Upper lobe of left lung (tissue), 6 donors: ENCODE measurements at regions not wholly inside any gene's neighbourhood (a gene's known extent, or its start where the extent isn't known, plus 50 kb on each side); places are given as distances from the start of the nearest gene placed in this dataset.

Experiments
- ATAC-seq, 2 donors: fragments of 200-7000 bp; cut with Tn5 transposase; one replicate each; pipeline ENCODE4 v1.9.1; 2022; ENCODE audit warnings: mild to moderate bottlenecking in 2 of 2, moderate library complexity in 2 of 2; ENCODE audit not compliant: low FRiP score in 2 of 2
- DNase-seq, 2 donors: peaks; one replicate each; pipeline ENCODE4 v3.0.0-alpha.2; 2019 to 2020
- H3K27ac ChIP-seq, 4 donors: fragments of 200-600 bp; sonication (generic); one replicate each; pipeline ENCODE4 v1.5.1; 2016 to 2019
- H3K27me3 ChIP-seq, 4 donors: fragments of 200-600 bp; sonication (generic); one replicate each; pipeline ENCODE4 v1.5.1; 2017 to 2019
- H3K36me3 ChIP-seq, 4 donors: fragments of 200-600 bp; sonication (generic); one replicate each; pipeline ENCODE4 v1.5.1; 2016 to 2019
- H3K4me1 ChIP-seq, 4 donors: fragments of 200-600 bp; sonication (generic); one replicate each; pipeline ENCODE4 v1.5.1; 2018 to 2019
- H3K4me3 ChIP-seq, 4 donors: fragments of 200-600 bp; sonication (generic); one replicate each; pipeline ENCODE4 v1.5.1; 2017 to 2019; ENCODE audit warnings: mild to moderate bottlenecking in 2 of 4, moderate library complexity in 1 of 4
- H3K9me3 ChIP-seq, 4 donors: fragments of 200-600 bp; sonication (generic); one replicate each; pipeline ENCODE4 v1.5.1; 2018 to 2019
- CTCF ChIP-seq, 6 experiments: fragments of 450-650 bp in 4 of 6; fragments of 200-600 bp in 2 of 6; sonication (generic) in 2 of 6; IDR thresholded peaks; one replicate each; pipeline ENCODE4 v1.5.1; 2016 to 2019; ENCODE audit warnings: antibody characterized with exemption in 6 of 6
- EP300 ChIP-seq, 4 donors: sonication (generic); formaldehyde crosslinking; IDR thresholded peaks; one replicate each; pipeline ENCODE4 v1.5.1; 2017; ENCODE audit warnings: antibody characterized with exemption in 4 of 4, control low read depth in 2 of 4
- POLR2A ChIP-seq, 4 donors: fragments of 450-650 bp; IDR thresholded peaks; one replicate each; pipeline ENCODE4 v1.5.1; 2016 to 2017; ENCODE audit warnings: antibody characterized with exemption in 4 of 4, mild to moderate bottlenecking in 2 of 4
- POLR2AphosphoS5 ChIP-seq, 2 donors: sonication (generic); formaldehyde crosslinking; IDR thresholded peaks; one replicate each; pipeline ENCODE4 v1.5.1; 2017; ENCODE audit warnings: antibody characterized with exemption in 2 of 2
- WGBS, 2 donors: methylation state at CpG; one replicate each; pipeline ENCODE4 v1.1.5; 2017 to 2018; 5-methylcytosine and 5-hydroxymethylcytosine counted together
- donor health status: DM: no; HTN: no; CAD: no; lungs with moderate emphysema.
- donor health status: DM: no; HTN: yes; CAD: no; lungs with severe emphysema.

DNA sequence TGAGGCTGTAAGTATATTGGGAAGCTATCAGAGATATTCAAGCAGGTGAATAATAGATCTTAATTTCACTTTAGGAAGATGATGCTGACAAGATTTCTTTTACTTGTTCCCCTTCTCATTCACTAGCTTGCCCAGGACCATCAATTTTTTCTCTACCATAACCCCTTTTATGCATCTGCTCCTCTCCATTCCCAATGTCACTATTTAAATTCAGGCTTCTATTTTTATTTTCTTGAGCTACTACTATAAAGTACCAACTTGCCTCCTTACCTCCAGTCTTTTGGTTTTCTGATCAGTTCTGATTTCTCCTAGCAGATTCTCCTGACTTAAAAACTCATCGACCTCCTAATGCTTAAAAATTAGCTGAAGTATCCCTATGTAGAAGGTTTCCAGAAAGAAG, 97.7 kb upstream of the SMIM30 start:
- no peak for ATAC-seq

DNA sequence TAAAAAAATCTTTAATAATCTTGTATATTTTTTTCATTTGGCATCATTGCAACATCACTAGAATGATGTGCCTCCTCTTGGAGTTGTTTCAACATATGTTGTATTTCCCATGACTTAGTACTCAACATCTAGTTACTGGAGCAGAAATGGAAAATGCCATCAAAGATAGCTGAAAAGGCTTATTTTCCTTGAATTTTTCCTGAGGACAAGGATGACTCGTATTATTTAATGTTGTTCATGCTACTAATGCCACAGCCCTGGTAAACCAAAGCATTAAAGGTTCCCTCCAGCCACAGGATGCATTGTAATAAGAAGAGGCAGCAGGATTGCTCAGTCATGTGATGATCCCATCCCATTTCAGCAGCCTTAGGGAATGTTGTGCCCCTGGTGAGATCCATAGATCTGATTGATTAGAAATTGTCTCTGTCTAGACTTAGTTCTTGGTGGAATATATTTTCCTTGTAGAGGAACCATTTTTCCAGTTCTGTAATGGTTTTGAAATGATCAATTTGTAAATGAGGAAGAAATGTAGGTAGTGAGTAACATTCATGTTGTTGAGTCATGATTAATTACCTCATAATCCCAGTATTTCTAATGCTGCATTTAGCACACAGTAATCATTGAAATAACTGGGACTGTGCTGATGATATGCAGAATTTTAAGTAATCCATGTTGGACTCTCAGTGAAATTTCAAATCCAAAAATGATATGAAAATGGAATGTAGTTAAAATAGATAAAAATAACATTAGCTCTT, 91.3 kb upstream of the SMIM30 start:
- Histone ChIP-seq H3K9me3 (no peaks in the 10 kb centered on the region), H3K4me1 (no peaks in the 10 kb centered on the region), H3K27ac (no peak overlapping the region), H3K36me3 (no peaks in the 10 kb centered on the region), H3K4me3 (no peak overlapping the region), H3K27me3 (no peaks in the 10 kb centered on the region)
- WGBS, 2 donors, result 70 to 90% methylated on average over 1 of the region's 1 CpG
- no peak for TF ChIP-seq POLR2A (IDR thresholded peaks at IDR 0.05)
- no peak for TF ChIP-seq POLR2AphosphoS5 (IDR thresholded peaks at IDR 0.05)
- no peak for TF ChIP-seq EP300 (IDR thresholded peaks at IDR 0.05)
- no peak for TF ChIP-seq CTCF (IDR thresholded peaks at IDR 0.05)
- no peak for ATAC-seq
- no peak for DNase-seq

More for the DNA sequence above, 97.7 kb upstream of the SMIM30 start:
- Histone ChIP-seq H3K4me1 (no peaks in the 10 kb centered on the region), H3K27me3 (no peaks in the 10 kb centered on the region), H3K4me3 (no peak overlapping the region), H3K9me3 (no peaks in the 10 kb centered on the region), H3K27ac (no peak overlapping the region), H3K36me3 (no peaks in the 10 kb centered on the region)
- no peak for TF ChIP-seq CTCF (IDR thresholded peaks at IDR 0.05)
- TF ChIP-seq POLR2AphosphoS5 (IDR thresholded peaks at IDR 0.05), result no peak
- TF ChIP-seq EP300 (IDR thresholded peaks at IDR 0.05), result no peak
- no peak for TF ChIP-seq POLR2A (IDR thresholded peaks at IDR 0.05)
- DNase-seq, result no peak
- WGBS, 2 donors, result 61 to 74% methylated on average over 1 of the region's 1 CpG

- Histone ChIP-seq H3K4me1 (no peaks in the 10 kb centered on the region), H3K9me3 (no peaks in the 10 kb centered on the region), H3K4me3 (no peak overlapping the region), H3K36me3 (no peaks in the 10 kb centered on the region), H3K27me3 (no peaks in the 10 kb centered on the region), H3K27ac (no peak overlapping the region)
- no peak for TF ChIP-seq POLR2A (IDR thresholded peaks at IDR 0.05)
- TF ChIP-seq EP300 (IDR thresholded peaks at IDR 0.05), result no peak
- no peak for TF ChIP-seq CTCF (IDR thresholded peaks at IDR 0.05)
- TF ChIP-seq POLR2AphosphoS5 (IDR thresholded peaks at IDR 0.05), result no peak
- DNase-seq (no peak), ATAC-seq (no peak)
- 81 to 83% methylated on average over 2 of the region's 2 CpGs for WGBS, 2 donors
Measured at GRCh38 chr7:113207931-113208330, 89.6 kb upstream of the SMIM30 start.

GRCh38 chr7:113207441-113207840, 89.1 kb upstream of the SMIM30 start:
- ATAC-seq (no peak), DNase-seq (no peak)
- TF ChIP-seq EP300 (IDR thresholded peaks at IDR 0.05) (no peak), POLR2AphosphoS5 (IDR thresholded peaks at IDR 0.05) (no peak), POLR2A (IDR thresholded peaks at IDR 0.05) (no peak), CTCF (IDR thresholded peaks at IDR 0.05) (no peak)
- Histone ChIP-seq H3K27me3 (no peaks in the 10 kb centered on the region), H3K9me3 (no peaks in the 10 kb centered on the region), H3K4me1 (no peaks in the 10 kb centered on the region), H3K4me3 (no peak overlapping the region), H3K36me3 (no peaks in the 10 kb centered on the region), H3K27ac (no peak overlapping the region)
- WGBS, 2 donors, result 84 to 85% methylated on average over 3 of the region's 3 CpGs

DNA sequence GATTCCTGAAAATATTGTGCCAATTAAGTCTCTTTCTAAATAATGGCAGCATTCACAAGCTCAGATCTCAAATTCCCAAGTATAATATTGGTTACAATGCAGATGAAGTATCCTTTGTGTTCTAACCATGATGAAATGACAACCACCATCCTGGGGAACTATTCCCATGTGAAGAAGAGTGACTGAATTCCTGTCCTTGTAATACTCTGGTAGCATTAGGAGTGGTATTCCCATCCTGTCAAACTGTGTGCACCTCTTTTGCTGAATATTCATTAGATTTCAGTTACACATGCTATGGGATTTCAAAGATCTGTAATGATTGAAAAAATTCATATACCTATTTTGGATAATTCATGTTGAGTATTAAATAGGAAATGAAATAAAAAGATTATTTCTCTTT, 86.1 kb upstream of the SMIM30 start:
- DNase-seq, result no peak
- no peaks in the 10 kb centered on the region for H3K9me3 ChIP-seq
- H3K4me1 ChIP-seq, result no peaks in the 10 kb centered on the region
- no peaks in the 10 kb centered on the region for H3K27me3 ChIP-seq
- H3K27ac ChIP-seq, result no peak overlapping the region
- TF ChIP-seq EP300 (IDR thresholded peaks at IDR 0.05) (no peak), CTCF (IDR thresholded peaks at IDR 0.05) (no peak), POLR2A (IDR thresholded peaks at IDR 0.05) (no peak), POLR2AphosphoS5 (IDR thresholded peaks at IDR 0.05) (no peak)
- H3K4me3 ChIP-seq, result no peak overlapping the region
- H3K36me3 ChIP-seq, result no peaks in the 10 kb centered on the region
- no peak for ATAC-seq
